Frontal cortex (tissue), 3 donors: ENCODE measurements at regions not wholly inside any gene's neighbourhood (a gene's known extent, or its start where the extent isn't known, plus 50 kb on each side); places are given as distances from the start of the nearest gene placed in this dataset.
A peak's percentile ranks its signal among the peaks of the same experiment; 100 is the strongest.
"Not testable (repeated sequence)": the region's sequence is repeated elsewhere in the genome, so short reads cannot be mapped to it uniquely, and the experiment has no call there.

ENCODE experiments used
- DNase-seq, 2 donors: peaks; one replicate each; pipeline ENCODE4 v3.0.0; 2012; ENCODE audit warnings: low spot score in 2 of 2
- FAIRE-seq: peaks from 2 replicates; lab custom pipeline; 2012; peaks lifted over from hg19 to GRCh38; lab: Jason Lieb, UNC
- donor health status: control.
- donor health status: control.
- donor health status: control.

- FAIRE-seq, result no peak
Observed at GRCh38 chr6:128740951-128741350, 142.0 kb upstream of the LAMA2 start.

GRCh38 chr6:128739112-128739511, 143.8 kb upstream of the LAMA2 start:
- FAIRE-seq, result peak; percentile 19
- DNase-seq, result no peak

More at GRCh38 chr6:128740951-128741350, 142.0 kb upstream of the LAMA2 start:
- no peak for DNase-seq

- no peak for FAIRE-seq
- DNase-seq, result no peak
Observed at GRCh38 chr6:128738112-128738511, 144.8 kb upstream of the LAMA2 start.

- DNase-seq (no peak), FAIRE-seq (no peak)
Observed at GRCh38 chr6:128736780-128737179, 146.2 kb upstream of the LAMA2 start.

GRCh38 chr6:128731249-128732165, 151.4 kb upstream of the LAMA2 start:
- FAIRE-seq, result peak; percentile 89
- DNase-seq, result peak in 1 of 2 donors; percentile 6

GRCh38 chr6:128727500-128727899, 155.4 kb upstream of the LAMA2 start:
- FAIRE-seq, result no peak
- DNase-seq, result no peak

- peak; percentile 68 for FAIRE-seq
- no peak for DNase-seq
Observed at GRCh38 chr6:128725271-128726233, 157.4 kb upstream of the LAMA2 start.

- FAIRE-seq, result no peak
Observed at GRCh38 chr6:128724738-128725137, 158.2 kb upstream of the LAMA2 start.

GRCh38 chr6:128723667-128724066, 159.3 kb upstream of the LAMA2 start:
- FAIRE-seq, result no peak

More at GRCh38 chr6:128724738-128725137, 158.2 kb upstream of the LAMA2 start:
- DNase-seq, result no peak

GRCh38 chr6:128720891-128721290, 162.0 kb upstream of the LAMA2 start:
- FAIRE-seq (no peak), DNase-seq (no peak)

More at GRCh38 chr6:128723667-128724066, 159.3 kb upstream of the LAMA2 start:
- DNase-seq, result no peak

- DNase-seq (no peak), FAIRE-seq (peak; percentile 93)
Observed at GRCh38 chr6:128719786-128720185, 163.2 kb upstream of the LAMA2 start.

- DNase-seq, result no peak
- no peak for FAIRE-seq
Observed at GRCh38 chr6:128713461-128713860, 169.5 kb upstream of the LAMA2 start.

GRCh38 chr6:128712898-128713297, 170.0 kb upstream of the LAMA2 start:
- no peak for FAIRE-seq
- no peak for DNase-seq

GRCh38 chr6:128711149-128711548, 171.8 kb upstream of the LAMA2 start:
- DNase-seq, result no peak
- FAIRE-seq, result no peak

GRCh38 chr6:128710315-128710714, 172.6 kb upstream of the LAMA2 start:
- DNase-seq, result no peak
- no peak for FAIRE-seq

GRCh38 chr6:128704601-128705000, 178.3 kb upstream of the LAMA2 start:
- DNase-seq, result no peak
- FAIRE-seq, result no peak

GRCh38 chr6:128703794-128704193, 179.1 kb upstream of the LAMA2 start:
- DNase-seq, FAIRE-seq: not testable (repeated sequence)

- FAIRE-seq (no peak), DNase-seq (no peak)
Observed at GRCh38 chr6:128696691-128697689, 176.6 kb upstream of the PTPRK start.

- DNase-seq, result no peak
- no peak for FAIRE-seq
Observed at GRCh38 chr6:128694303-128695009, 174.1 kb upstream of the PTPRK start.
